ENCODE measurements at regions not wholly inside any gene's neighbourhood (a gene's known extent, or its start where the extent isn't known, plus 50 kb on each side); places are given as distances from the start of the nearest gene placed in this dataset.
"Not testable (repeated sequence)": the region's sequence is repeated elsewhere in the genome, so short reads cannot be mapped to it uniquely, and the experiment has no call there.

DNA sequence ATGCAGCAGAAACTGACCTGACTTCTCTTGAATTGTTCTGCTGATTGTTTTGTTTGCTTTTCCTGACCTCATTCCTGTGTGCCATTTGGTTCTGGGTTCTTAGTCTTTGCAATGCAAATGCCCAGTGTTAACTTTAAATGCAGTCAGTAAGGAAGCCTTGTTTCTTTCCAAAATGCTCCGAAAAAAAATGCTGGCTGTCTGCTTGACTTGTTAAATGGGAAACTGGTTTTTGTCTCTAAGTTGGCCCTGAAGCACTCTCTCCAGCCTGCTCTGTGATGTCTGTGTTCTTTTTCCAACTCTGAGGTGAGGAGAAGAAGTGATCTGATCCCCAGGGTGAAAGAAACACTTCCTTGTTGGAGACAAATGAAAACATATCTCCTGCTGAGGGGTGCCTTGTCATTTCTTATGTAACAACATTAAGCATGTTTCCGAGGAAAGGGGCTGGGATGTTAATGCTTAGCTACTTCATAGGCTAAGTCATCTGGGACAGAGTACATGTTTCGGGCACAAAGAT, 256.3 kb upstream of the ADGRL4 start:
- H3K9me3 ChIP-seq (ENCODE audit: insufficient read depth, low read depth, low read length), result no peaks in the 10 kb centered on the region
- peak overlapping the region; percentile 56; the same call in 1 of the 2 replicates for H3K9ac ChIP-seq (ENCODE audit: low read depth, low read length)
- H3K36me3 ChIP-seq (ENCODE audit: insufficient read depth, low read depth, low read length), result no peaks in the 10 kb centered on the region
- H3K4me1 ChIP-seq (ENCODE audit: insufficient read depth, low read length), result peaks cover 42% of the 10 kb centered on the region
- peak overlapping the region; percentile 41 for H3K27ac ChIP-seq (ENCODE audit: low read length)
- H3K27me3 ChIP-seq (ENCODE audit: insufficient read depth, low read length), result no peaks in the 10 kb centered on the region
- peak overlapping the region; percentile 44 for H3K4me3 ChIP-seq (ENCODE audit: low read length)

DNA sequence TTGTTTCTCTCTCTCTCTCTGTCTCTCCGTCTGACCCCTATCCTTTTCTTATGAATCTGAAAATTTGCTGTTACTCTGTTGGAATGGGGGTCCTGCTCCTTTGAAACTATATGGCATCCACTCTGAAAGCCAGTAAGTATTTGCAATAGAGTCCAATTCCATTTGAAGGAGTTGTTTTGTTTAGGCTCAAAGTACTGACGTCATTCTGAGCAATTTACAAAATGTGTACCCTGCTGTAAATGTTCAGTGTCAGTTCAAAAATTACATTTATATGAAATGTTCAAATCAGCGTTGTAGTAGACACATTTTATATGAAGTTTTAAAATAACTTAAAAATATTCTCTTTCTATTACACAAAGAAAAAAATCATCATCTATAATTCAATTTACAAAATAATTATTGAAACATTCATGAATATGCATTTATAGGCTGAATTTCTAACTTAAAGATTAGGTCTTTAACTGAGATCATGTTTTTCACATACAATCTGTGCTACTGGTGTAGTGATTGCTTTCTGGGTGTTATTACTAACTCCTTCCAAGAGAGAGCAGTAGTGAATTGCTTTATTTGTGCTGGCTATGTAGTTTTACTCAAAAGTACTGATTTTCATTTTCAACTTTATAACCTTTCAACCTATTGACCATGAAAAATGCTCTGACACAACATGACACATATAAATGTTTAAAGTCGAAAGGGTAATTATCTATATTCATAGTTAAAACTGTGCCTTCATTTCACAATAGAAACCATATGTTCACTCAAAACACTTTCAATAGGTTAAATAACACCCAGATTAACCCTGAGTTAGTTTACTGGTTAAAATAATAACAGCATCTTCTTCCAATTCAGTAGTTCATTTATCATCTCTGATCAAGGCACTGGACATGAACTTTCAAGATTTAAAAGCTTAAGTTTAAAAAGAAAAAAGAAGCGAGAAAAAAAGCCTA, 253.1 kb upstream of the ADGRL4 start:
- Histone ChIP-seq H3K36me3 (ENCODE audit: insufficient read depth, low read depth, low read length) (no peaks in the 10 kb centered on the region), H3K9me3 (ENCODE audit: insufficient read depth, low read depth, low read length) (no peaks in the 10 kb centered on the region), H3K27me3 (ENCODE audit: insufficient read depth, low read length) (no peaks in the 10 kb centered on the region), H3K27ac (ENCODE audit: low read length) (no peak overlapping the region), H3K4me1 (ENCODE audit: insufficient read depth, low read length) (peaks cover 38% of the 10 kb centered on the region), H3K9ac (ENCODE audit: low read depth, low read length) (no peak overlapping the region), H3K4me3 (ENCODE audit: low read length) (no peak overlapping the region)

DNA sequence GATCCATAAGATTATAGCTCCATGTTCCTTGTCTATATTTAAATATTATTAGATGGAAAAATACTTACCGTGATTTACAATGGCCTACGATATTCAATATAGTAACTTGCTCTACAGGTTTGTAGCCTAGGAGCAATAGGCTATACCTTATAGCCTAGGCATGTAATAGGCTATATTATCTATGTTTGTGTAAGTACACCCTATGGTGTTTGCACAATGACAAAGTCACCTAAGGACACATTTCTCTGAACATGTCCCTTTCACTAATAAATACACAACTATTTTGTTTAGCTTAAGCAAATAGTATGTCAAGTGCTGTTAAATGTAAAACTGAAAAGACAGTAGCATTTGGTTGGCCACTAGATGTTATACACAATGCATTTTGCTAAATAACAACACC, 248.9 kb upstream of the ADGRL4 start:
- no peak overlapping the region for H3K9ac ChIP-seq (ENCODE audit: low read depth, low read length)
- no peaks in the 10 kb centered on the region for H3K27me3 ChIP-seq (ENCODE audit: insufficient read depth, low read length)

GRCh38 chr1:79252598-79252997, 246.1 kb upstream of the ADGRL4 start:
- Histone ChIP-seq H3K9ac (ENCODE audit: low read depth, low read length) (no peak overlapping the region), H3K4me1 (ENCODE audit: insufficient read depth, low read length) (no peaks in the 10 kb centered on the region), H3K36me3 (ENCODE audit: insufficient read depth, low read depth, low read length) (no peaks in the 10 kb centered on the region), H3K9me3 (ENCODE audit: insufficient read depth, low read depth, low read length) (no peaks in the 10 kb centered on the region), H3K27ac (ENCODE audit: low read length) (no peak overlapping the region), H3K27me3 (ENCODE audit: insufficient read depth, low read length) (no peaks in the 10 kb centered on the region), H3K4me3 (ENCODE audit: low read length) (no peak overlapping the region)

More for the DNA sequence above, 248.9 kb upstream of the ADGRL4 start:
- Histone ChIP-seq H3K27ac (ENCODE audit: low read length) (no peak overlapping the region), H3K4me1 (ENCODE audit: insufficient read depth, low read length) (no peaks in the 10 kb centered on the region), H3K9me3 (ENCODE audit: insufficient read depth, low read depth, low read length) (no peaks in the 10 kb centered on the region), H3K4me3 (ENCODE audit: low read length) (no peak overlapping the region), H3K36me3 (ENCODE audit: insufficient read depth, low read depth, low read length) (no peaks in the 10 kb centered on the region)

DNA sequence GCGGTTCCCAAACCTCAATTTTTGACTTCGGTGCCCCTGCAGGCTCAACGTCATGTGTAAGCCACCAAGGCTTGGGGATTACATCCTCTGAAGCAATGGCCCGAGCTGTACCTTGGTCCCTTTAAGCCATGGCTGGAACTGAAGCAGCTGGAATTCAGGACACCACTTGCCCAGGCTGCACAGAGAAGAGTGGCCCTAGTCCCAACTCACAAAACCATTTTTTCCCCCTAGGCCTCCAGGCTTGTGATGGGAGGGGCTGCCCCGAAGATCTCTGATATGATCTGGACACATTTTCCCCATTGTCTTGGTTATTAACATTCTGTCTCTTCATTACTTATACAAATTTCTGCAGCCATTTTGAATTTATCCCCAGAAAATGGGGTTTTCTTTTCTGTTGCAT, 233.3 kb upstream of the ADGRL4 start:
- Histone ChIP-seq H3K9me3 (ENCODE audit: insufficient read depth, low read depth, low read length) (peaks cover 19% of the 10 kb centered on the region), H3K4me3 (ENCODE audit: low read length) (no peak overlapping the region), H3K36me3 (ENCODE audit: insufficient read depth, low read depth, low read length) (no peaks in the 10 kb centered on the region), H3K27ac (ENCODE audit: low read length) (no peak overlapping the region), H3K9ac (ENCODE audit: low read depth, low read length) (no peak overlapping the region), H3K4me1 (ENCODE audit: insufficient read depth, low read length) (peaks cover 16% of the 10 kb centered on the region; the same call in 1 of the 2 replicates), H3K27me3 (ENCODE audit: insufficient read depth, low read length) (no peaks in the 10 kb centered on the region)

DNA sequence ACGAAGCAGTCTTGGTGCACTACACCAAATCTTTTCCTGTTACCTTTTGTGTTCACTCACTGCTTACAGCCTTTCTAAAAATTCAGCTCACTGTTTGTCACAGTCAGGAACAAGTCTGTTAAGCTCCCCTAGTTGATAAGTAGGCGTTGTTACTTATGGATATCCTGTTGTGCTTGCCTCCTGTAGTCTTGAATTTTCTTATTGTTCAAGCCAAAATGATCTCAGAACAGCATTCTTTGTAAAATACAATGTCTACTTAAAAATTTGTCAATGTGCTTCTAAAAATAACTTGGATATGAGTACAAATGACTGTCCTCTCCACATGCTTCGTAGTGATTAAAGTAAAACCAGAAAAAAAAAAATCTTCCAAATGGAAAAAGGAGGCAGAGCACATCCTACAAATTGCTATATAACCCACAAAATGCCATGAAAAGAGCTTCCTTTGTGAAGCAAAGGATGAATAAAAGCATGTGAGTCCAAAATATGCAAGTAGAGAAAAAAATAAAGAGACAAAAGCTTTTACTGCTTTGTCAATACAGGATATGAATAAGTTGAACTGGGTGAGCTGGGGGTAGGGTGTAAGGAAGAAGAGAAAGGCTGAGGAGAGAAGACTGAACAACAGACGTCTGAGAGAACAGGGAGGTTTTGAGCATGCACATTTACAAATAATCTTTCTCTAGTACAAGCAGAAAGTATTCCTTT, 228.9 kb upstream of the ADGRL4 start:
- Histone ChIP-seq H3K4me1 (ENCODE audit: insufficient read depth, low read length) (peaks cover 19% of the 10 kb centered on the region; the same call in 1 of the 2 replicates), H3K27me3 (ENCODE audit: insufficient read depth, low read length) (no peaks in the 10 kb centered on the region), H3K9ac (ENCODE audit: low read depth, low read length) (peak overlapping the region; percentile 21; the same call in 1 of the 2 replicates), H3K4me3 (ENCODE audit: low read length) (no peak overlapping the region), H3K36me3 (ENCODE audit: insufficient read depth, low read depth, low read length) (no peaks in the 10 kb centered on the region), H3K27ac (ENCODE audit: low read length) (no peak overlapping the region), H3K9me3 (ENCODE audit: insufficient read depth, low read depth, low read length) (peaks cover 13% of the 10 kb centered on the region)

DNA sequence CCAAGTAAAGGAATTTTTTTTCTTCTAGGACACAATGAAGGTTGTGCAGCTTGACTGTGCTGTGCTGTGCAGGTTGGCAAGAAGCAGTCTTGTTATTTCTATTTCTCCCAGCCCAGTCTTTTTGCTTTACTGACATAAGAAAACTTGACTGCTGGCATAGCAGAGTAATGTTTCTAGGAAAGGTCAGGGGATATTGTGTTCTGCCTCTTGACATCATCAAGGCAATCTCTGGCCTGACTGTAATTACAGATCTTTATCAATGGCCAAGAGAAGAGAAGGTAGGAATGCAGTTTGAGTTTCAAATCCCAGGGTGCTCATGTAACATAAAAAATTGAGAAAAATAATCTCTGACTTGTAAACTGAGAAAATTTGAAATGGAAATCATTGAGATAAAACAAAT, 226.3 kb upstream of the ADGRL4 start:
- no peak overlapping the region for H3K27ac ChIP-seq (ENCODE audit: low read length)
- H3K9ac ChIP-seq (ENCODE audit: low read depth, low read length), result no peak overlapping the region
- H3K27me3 ChIP-seq (ENCODE audit: insufficient read depth, low read length), result no peaks in the 10 kb centered on the region
- H3K9me3 ChIP-seq (ENCODE audit: insufficient read depth, low read depth, low read length), result 0 out of 2 replicates have a peak, but pooled peaks cover 2% of the 10 kb centered on the region
- no peak overlapping the region for H3K4me3 ChIP-seq (ENCODE audit: low read length)
- H3K36me3 ChIP-seq (ENCODE audit: insufficient read depth, low read depth, low read length), result no peaks in the 10 kb centered on the region
- H3K4me1 ChIP-seq (ENCODE audit: insufficient read depth, low read length), result peaks cover 19% of the 10 kb centered on the region; the same call in 1 of the 2 replicates

DNA sequence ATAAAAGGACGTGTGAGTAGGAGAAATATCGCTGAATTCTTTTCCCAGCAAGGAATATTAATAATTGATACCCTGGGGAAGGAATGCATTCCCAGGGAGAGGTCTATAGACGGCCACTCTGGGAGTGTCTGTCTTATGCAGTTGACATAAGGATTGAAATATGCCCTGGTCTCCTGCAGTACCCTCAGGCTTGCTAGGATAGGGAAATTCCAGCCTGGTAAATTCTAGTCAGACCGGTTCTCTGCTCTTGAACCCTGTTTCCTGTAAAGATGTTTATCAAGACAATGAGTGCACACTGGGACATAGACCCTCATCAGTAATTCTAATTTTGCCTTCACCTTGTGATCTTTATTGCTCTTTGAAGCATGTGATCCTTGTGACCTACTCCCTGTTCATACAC, 224.2 kb upstream of the ADGRL4 start:
- H3K27me3 ChIP-seq (ENCODE audit: insufficient read depth, low read length); H3K9me3 ChIP-seq (ENCODE audit: insufficient read depth, low read depth, low read length); H3K27ac ChIP-seq (ENCODE audit: low read length); H3K4me3 ChIP-seq (ENCODE audit: low read length); H3K9ac ChIP-seq (ENCODE audit: low read depth, low read length); H3K36me3 ChIP-seq (ENCODE audit: insufficient read depth, low read depth, low read length): not testable (repeated sequence)
- peaks cover 12% of the 10 kb centered on the region; the same call in 1 of the 2 replicates for H3K4me1 ChIP-seq (ENCODE audit: insufficient read depth, low read length)

DNA sequence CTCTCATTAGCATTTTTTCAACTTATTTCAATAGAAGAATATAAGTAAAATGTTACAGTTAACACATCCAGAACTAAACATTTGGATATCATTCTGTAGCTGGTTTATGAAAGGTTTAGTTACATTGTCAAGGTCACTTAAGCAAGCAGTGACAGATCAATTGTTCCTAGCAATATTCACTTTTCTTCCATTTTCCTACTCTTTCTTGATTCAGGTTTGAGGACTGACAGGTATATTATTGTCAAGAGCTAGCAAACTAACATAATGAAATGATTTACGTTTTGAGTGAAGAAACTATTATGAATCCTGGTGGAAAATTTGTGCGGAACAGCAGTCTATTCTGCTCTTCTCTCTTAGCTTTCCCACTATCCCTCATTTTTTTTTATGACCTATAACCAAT, 220.4 kb upstream of the ADGRL4 start:
- H3K4me3 ChIP-seq (ENCODE audit: low read length), result no peak overlapping the region
- H3K9me3 ChIP-seq (ENCODE audit: insufficient read depth, low read depth, low read length), result 0 out of 2 replicates have a peak, but pooled peaks cover 2% of the 10 kb centered on the region
- no peak overlapping the region for H3K9ac ChIP-seq (ENCODE audit: low read depth, low read length)
- H3K36me3 ChIP-seq (ENCODE audit: insufficient read depth, low read depth, low read length), result no peaks in the 10 kb centered on the region
- H3K4me1 ChIP-seq (ENCODE audit: insufficient read depth, low read length), result no peaks in the 10 kb centered on the region
- no peaks in the 10 kb centered on the region for H3K27me3 ChIP-seq (ENCODE audit: insufficient read depth, low read length)
- no peak overlapping the region for H3K27ac ChIP-seq (ENCODE audit: low read length)

GRCh38 chr1:79224537-79224936, 218.0 kb upstream of the ADGRL4 start:
- peaks cover 18% of the 10 kb centered on the region for H3K9me3 ChIP-seq (ENCODE audit: insufficient read depth, low read depth, low read length)
- H3K9ac ChIP-seq (ENCODE audit: low read depth, low read length), result no peak overlapping the region
- no peak overlapping the region for H3K27ac ChIP-seq (ENCODE audit: low read length)
- H3K36me3 ChIP-seq (ENCODE audit: insufficient read depth, low read depth, low read length), result no peaks in the 10 kb centered on the region
- no peaks in the 10 kb centered on the region for H3K27me3 ChIP-seq (ENCODE audit: insufficient read depth, low read length)
- H3K4me3 ChIP-seq (ENCODE audit: low read length), result no peak overlapping the region
- no peaks in the 10 kb centered on the region for H3K4me1 ChIP-seq (ENCODE audit: insufficient read depth, low read length)

DNA sequence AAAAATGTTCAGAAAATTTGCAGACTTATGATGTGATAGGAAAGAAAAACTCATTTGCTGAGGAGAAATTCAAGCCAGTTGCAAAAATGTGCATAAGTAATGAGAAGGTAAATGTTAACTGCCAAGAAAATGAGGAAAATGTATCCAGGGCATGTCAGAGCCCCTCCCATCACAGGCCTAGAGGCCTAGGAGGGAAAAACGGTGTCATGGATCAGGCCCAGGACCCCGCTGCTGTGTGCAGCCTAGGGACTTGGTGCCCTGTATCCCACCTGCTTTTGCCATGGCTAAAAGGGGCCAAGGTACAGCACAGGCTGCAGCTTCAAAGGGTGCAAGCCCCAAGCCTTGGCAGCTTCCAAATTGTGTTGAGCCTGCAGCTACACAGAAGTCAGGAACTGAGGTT, 214.0 kb upstream of the ADGRL4 start:
- H3K4me3 ChIP-seq (ENCODE audit: low read length), result no peak overlapping the region

More for the DNA sequence above, 214.0 kb upstream of the ADGRL4 start:
- H3K9me3 ChIP-seq (ENCODE audit: insufficient read depth, low read depth, low read length), result peaks cover 18% of the 10 kb centered on the region
- H3K4me1 ChIP-seq (ENCODE audit: insufficient read depth, low read length), result no peaks in the 10 kb centered on the region
- H3K27me3 ChIP-seq (ENCODE audit: insufficient read depth, low read length), result no peaks in the 10 kb centered on the region
- no peak overlapping the region for H3K27ac ChIP-seq (ENCODE audit: low read length)
- H3K36me3 ChIP-seq (ENCODE audit: insufficient read depth, low read depth, low read length), result no peaks in the 10 kb centered on the region
- H3K9ac ChIP-seq (ENCODE audit: low read depth, low read length), result no peak overlapping the region

All from iPS-20b (cell line).